GM23338 (cell line): ENCODE measurements at regions not wholly inside any gene's neighbourhood (a gene's known extent, or its start where the extent isn't known, plus 50 kb on each side); places are given as distances from the start of the nearest gene placed in this dataset.

Experiments
- ATAC-seq: fragments of 200-7000 bp; cut with Tn5 transposase; 3 replicates; pipeline ENCODE4 v1.9.1; 2020
- DNase-seq: peaks from one replicate; pipeline ENCODE4 v3.0.0-alpha.2; 2015; ENCODE audit warnings: low spot score
- H2AFZ ChIP-seq: fragments of 200-600 bp; sonication (generic); 2 replicates; pipeline ENCODE4 v1.8.0; 2016; ENCODE audit warnings: antibody characterized with exemption, mild to moderate bottlenecking, moderate library complexity
- H3F3A ChIP-seq: fragments of 200-600 bp; sonication (generic); replicated peaks from 2 replicates; pipeline ENCODE4 v1.8.0; 2017; ENCODE audit warnings: antibody characterized with exemption, mixed run types, low read depth
- H3K27ac ChIP-seq: fragments of 200-600 bp; sonication (generic); 2 replicates; pipeline ENCODE4 v1.6.1; 2016; ENCODE audit warnings: low read depth
- H3K27me3 ChIP-seq: fragments of 200-600 bp; sonication (generic); 2 replicates; pipeline ENCODE4 v1.8.0; 2016; ENCODE audit warnings: mild to moderate bottlenecking, mixed run types, moderate library complexity; ENCODE audit not compliant: insufficient read depth
- H3K36me3 ChIP-seq: fragments of 200-600 bp; sonication (generic); 2 replicates; pipeline ENCODE4 v1.8.0; 2016; ENCODE audit warnings: mild to moderate bottlenecking; ENCODE audit not compliant: insufficient read depth
- H3K4me1 ChIP-seq: fragments of 200-600 bp; sonication (generic); 2 replicates; pipeline ENCODE4 v1.8.0; 2016; ENCODE audit warnings: mild to moderate bottlenecking, moderate library complexity; ENCODE audit not compliant: insufficient read depth
- H3K4me2 ChIP-seq: fragments of 200-600 bp; sonication (generic); 2 replicates; pipeline ENCODE4 v1.7.1; 2017; ENCODE audit warnings: mixed run types
- H3K4me3 ChIP-seq: fragments of 200-600 bp; sonication (generic); 2 replicates; pipeline ENCODE4 v1.6.1; 2016; ENCODE audit warnings: mixed run types
- H3K79me2 ChIP-seq: fragments of 200-600 bp; sonication (generic); replicated peaks from 2 replicates; pipeline ENCODE4 v1.8.0; 2017; ENCODE audit warnings: mild to moderate bottlenecking; ENCODE audit not compliant: insufficient read depth
- H3K9me2 ChIP-seq: fragments of 200-600 bp; sonication (generic); 2 replicates; pipeline ENCODE4 v1.8.0; 2017; ENCODE audit not compliant: insufficient read depth
- H4K20me1 ChIP-seq: fragments of 200-600 bp; sonication (generic); replicated peaks from 2 replicates; pipeline ENCODE4 v1.8.0; 2017; ENCODE audit warnings: mild to moderate bottlenecking; ENCODE audit not compliant: insufficient read depth
- H3K27ac Mint-ChIP-seq: 2 replicates; pipeline ENCODE4 v1.8.0; 2020; ENCODE audit warnings: inconsistent platforms, mild to moderate bottlenecking, moderate library complexity, mixed read lengths
- H3K27me3 Mint-ChIP-seq: 3 replicates; pipeline ENCODE4 v1.8.0; 2022; ENCODE audit warnings: low read depth, mild to moderate bottlenecking, moderate library complexity, mixed read lengths, inconsistent platforms; ENCODE audit not compliant: insufficient read depth, poor library complexity
- H3K36me3 Mint-ChIP-seq: 3 replicates; pipeline ENCODE4 v1.8.0; 2021; ENCODE audit warnings: low read depth, mild to moderate bottlenecking, inconsistent platforms, moderate library complexity, mixed read lengths
- H3K4me1 Mint-ChIP-seq: 3 replicates; pipeline ENCODE4 v1.8.0; 2020; ENCODE audit warnings: mild to moderate bottlenecking, inconsistent platforms, mixed read lengths
- H3K4me3 Mint-ChIP-seq: 3 replicates; pipeline ENCODE4 v1.8.0; 2021; ENCODE audit warnings: moderate library complexity, mild to moderate bottlenecking, inconsistent platforms, mixed read lengths
- H3K9me3 Mint-ChIP-seq: 3 replicates; pipeline ENCODE4 v1.8.0; 2020; ENCODE audit warnings: moderate library complexity, mild to moderate bottlenecking, inconsistent platforms, mixed read lengths
- CREB1 ChIP-seq: fragments of 250-450 bp; sonication (Bioruptor Pico); IDR thresholded peaks from 2 replicates; pipeline ENCODE4 v1.5.0; 2020; ENCODE audit warnings: low read depth, mild to moderate bottlenecking, moderate library complexity
- EZH2 ChIP-seq: fragments of 200-600 bp; sonication (generic); IDR thresholded peaks from one replicate; pipeline ENCODE4 v1.8.0; 2017; ENCODE audit warnings: antibody characterized with exemption, mild to moderate bottlenecking, low read depth; ENCODE audit not compliant: unreplicated experiment
- EZH2phosphoT487 ChIP-seq: fragments of 200-600 bp; sonication (generic); IDR thresholded peaks from one replicate; pipeline ENCODE4 v1.8.1; 2018; ENCODE audit warnings: antibody characterized with exemption; ENCODE audit not compliant: unreplicated experiment
- JUNB ChIP-seq: IDR thresholded peaks from one replicate; pipeline ENCODE4 v1.6.1; 2016; ENCODE audit warnings: antibody characterized with exemption; ENCODE audit not compliant: unreplicated experiment
- NANOG ChIP-seq: IDR thresholded peaks from 2 replicates; pipeline ENCODE4 v1.6.1; 2016; ENCODE audit warnings: antibody characterized with exemption, borderline replicate concordance
- POLR2AphosphoS5 ChIP-seq: IDR thresholded peaks from 2 replicates; pipeline ENCODE4 v1.6.1; 2016; ENCODE audit warnings: antibody characterized with exemption, low read depth
- REST ChIP-seq: IDR thresholded peaks from one replicate; pipeline ENCODE4 v1.6.1; 2018; ENCODE audit warnings: antibody characterized with exemption; ENCODE audit not compliant: unreplicated experiment
- ZNF114 ChIP-seq: fragments of 250-450 bp; sonication (Bioruptor Pico); IDR thresholded peaks from 2 replicates; pipeline ENCODE4 v1.5.0; 2020; ENCODE audit warnings: mild to moderate bottlenecking, moderate library complexity
- ZNF331 ChIP-seq: fragments of 250-450 bp; sonication (Bioruptor Pico); IDR thresholded peaks from 2 replicates; pipeline ENCODE4 v1.5.0; 2020; ENCODE audit warnings: low read depth, mild to moderate bottlenecking, moderate library complexity
- TF ChIP-seq, protein P1 (sequence below), 2 experiments: fragments of 200-600 bp in 1 of 2; sonication (generic) in 1 of 2; conservative IDR thresholded peaks; 2 replicates each; pipeline versions ENCODE4 v1.5.1 to v1.6.1; 2016 to 2017; ENCODE audit warnings: antibody characterized with exemption in 2 of 2, low read depth in 2 of 2, mild to moderate bottlenecking in 2 of 2, moderate library complexity in 1 of 2
- TF ChIP-seq, protein P2 (sequence below): IDR thresholded peaks from 2 replicates; pipeline ENCODE4 v1.6.1; 2016; ENCODE audit warnings: antibody characterized with exemption

GRCh38 chr20:50325651-50326050 lies 135.0 kb downstream of the CEBPB start:
- DNase-seq (no peak), ATAC-seq (no peak)
- Histone ChIP-seq H3K4me1 (peaks cover 5% of the 10 kb centered on the region; the same call in 1 of the 2 replicates), H3K27ac (no peak overlapping the region), H3K4me2 (no peak overlapping the region), H2AFZ (no peak overlapping the region), H3F3A (no peaks in the 10 kb centered on the region), H3K79me2 (no peaks in the 10 kb centered on the region), H3K36me3 (no peaks in the 10 kb centered on the region), H3K9me2 (no peaks in the 10 kb centered on the region; the same call in 1 of the 2 replicates), H4K20me1 (no peaks in the 10 kb centered on the region), H3K27me3 (no peaks in the 10 kb centered on the region), H3K4me3 (no peak overlapping the region)
- Mint-ChIP-seq H3K4me1 (peaks cover 8% of the 10 kb centered on the region; the same call in 2 of the 3 replicates), H3K36me3 (no peaks in the 10 kb centered on the region; the same call in 2 of the 3 replicates), H3K27me3 (no peaks in the 10 kb centered on the region), H3K27ac (no peak overlapping the region), H3K4me3 (no peak overlapping the region), H3K9me3 (no peaks in the 10 kb centered on the region; the same call in 2 of the 3 replicates)
- TF ChIP-seq, protein P1, sequence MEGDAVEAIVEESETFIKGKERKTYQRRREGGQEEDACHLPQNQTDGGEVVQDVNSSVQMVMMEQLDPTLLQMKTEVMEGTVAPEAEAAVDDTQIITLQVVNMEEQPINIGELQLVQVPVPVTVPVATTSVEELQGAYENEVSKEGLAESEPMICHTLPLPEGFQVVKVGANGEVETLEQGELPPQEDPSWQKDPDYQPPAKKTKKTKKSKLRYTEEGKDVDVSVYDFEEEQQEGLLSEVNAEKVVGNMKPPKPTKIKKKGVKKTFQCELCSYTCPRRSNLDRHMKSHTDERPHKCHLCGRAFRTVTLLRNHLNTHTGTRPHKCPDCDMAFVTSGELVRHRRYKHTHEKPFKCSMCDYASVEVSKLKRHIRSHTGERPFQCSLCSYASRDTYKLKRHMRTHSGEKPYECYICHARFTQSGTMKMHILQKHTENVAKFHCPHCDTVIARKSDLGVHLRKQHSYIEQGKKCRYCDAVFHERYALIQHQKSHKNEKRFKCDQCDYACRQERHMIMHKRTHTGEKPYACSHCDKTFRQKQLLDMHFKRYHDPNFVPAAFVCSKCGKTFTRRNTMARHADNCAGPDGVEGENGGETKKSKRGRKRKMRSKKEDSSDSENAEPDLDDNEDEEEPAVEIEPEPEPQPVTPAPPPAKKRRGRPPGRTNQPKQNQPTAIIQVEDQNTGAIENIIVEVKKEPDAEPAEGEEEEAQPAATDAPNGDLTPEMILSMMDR (conservative IDR thresholded peaks at IDR 0.05; ENCODE audit: low read depth in 2 of 2), result no peak
- TF ChIP-seq ZNF331 (CRISPR knock-in tag) (no peak), ZNF114 (CRISPR knock-in tag) (no peak), EZH2 (no peak), EZH2phosphoT487 (no peak), POLR2AphosphoS5 (no peak), REST (no peak), NANOG (no peak), JUNB (no peak), CREB1 (no peak)
- TF ChIP-seq, protein P2, sequence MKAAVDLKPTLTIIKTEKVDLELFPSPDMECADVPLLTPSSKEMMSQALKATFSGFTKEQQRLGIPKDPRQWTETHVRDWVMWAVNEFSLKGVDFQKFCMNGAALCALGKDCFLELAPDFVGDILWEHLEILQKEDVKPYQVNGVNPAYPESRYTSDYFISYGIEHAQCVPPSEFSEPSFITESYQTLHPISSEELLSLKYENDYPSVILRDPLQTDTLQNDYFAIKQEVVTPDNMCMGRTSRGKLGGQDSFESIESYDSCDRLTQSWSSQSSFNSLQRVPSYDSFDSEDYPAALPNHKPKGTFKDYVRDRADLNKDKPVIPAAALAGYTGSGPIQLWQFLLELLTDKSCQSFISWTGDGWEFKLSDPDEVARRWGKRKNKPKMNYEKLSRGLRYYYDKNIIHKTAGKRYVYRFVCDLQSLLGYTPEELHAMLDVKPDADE, result no peak
